AML-193 (cell line): ENCODE measurements at regions not wholly inside any gene's neighbourhood (a gene's known extent, or its start where the extent isn't known, plus 50 kb on each side); places are given as distances from the start of the nearest gene placed in this dataset.
"Not testable (repeated sequence)": the region's sequence is repeated elsewhere in the genome, so short reads cannot be mapped to it uniquely, and the experiment has no call there.

Source experiments
- DNase-seq, 2 experiments: peaks; one replicate each; lab custom pipeline; 2025; lab: John Stamatoyannopoulos, UW

- no peak for DNase-seq
Measured at GRCh38 chr2:64918220-64918886, 70.8 kb upstream of the SLC1A4 start.

DNA sequence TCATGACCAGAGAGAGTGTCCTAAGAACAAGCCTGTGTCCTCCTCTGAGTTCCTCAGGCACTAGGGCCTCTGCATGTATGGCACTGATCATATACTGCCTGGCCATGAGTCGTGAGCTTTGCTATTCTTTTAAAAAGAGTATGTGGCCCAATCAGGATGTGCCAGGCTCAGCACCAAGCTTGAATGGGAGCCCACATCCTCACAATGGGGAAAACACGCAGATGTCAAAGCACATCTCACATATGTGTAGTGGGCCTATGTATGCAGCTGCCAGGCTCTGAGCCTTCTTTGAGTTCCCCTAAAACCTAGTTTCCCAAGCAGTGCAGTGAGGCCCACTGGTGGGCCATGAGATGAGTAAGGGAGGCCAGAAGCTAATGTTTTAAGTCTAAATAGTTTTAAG is 69.9 kb upstream of the SLC1A4 start:
- DNase-seq: no peak

- DNase-seq: no peak
Measured at GRCh38 chr2:64922482-64923384, 66.5 kb upstream of the SLC1A4 start.

- DNase-seq: no peak
Measured at GRCh38 chr2:64923385-64923710, 65.9 kb upstream of the SLC1A4 start.

- no peak for DNase-seq
Measured at GRCh38 chr2:64924170-64924934, 64.8 kb upstream of the SLC1A4 start.

GRCh38 chr2:64925930-64926722 is 63.1 kb upstream of the SLC1A4 start:
- not testable (repeated sequence) for DNase-seq

GRCh38 chr2:64928813-64929212 is 60.4 kb upstream of the SLC1A4 start:
- no peak for DNase-seq

- DNase-seq: peak; percentile 38 to 45
Measured at GRCh38 chr2:64929333-64929732, 59.9 kb upstream of the SLC1A4 start.

GRCh38 chr2:64930258-64930671 is 58.9 kb upstream of the SLC1A4 start:
- no peak for DNase-seq

GRCh38 chr2:64931246-64932115 is 57.7 kb upstream of the SLC1A4 start:
- DNase-seq: no peak

DNA sequence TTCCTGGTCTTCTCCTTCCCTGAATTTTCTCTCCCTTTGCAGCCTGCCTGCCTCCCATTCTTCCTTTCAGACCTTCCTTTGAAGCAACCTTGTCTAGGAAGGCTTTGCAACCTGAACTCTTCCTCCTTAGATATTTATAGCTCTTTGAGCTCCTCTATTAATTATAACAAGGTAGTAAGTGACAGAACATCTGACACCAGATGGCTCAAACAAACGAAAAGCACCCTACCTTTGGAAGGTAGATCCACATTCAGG is 57.2 kb upstream of the SLC1A4 start:
- DNase-seq: no peak

- peak; percentile 53 to 70 for DNase-seq
Measured at GRCh38 chr2:64932371-64933216, 56.6 kb upstream of the SLC1A4 start.

GRCh38 chr2:64934530-64934929 is 54.7 kb upstream of the SLC1A4 start:
- DNase-seq: no peak

GRCh38 chr2:64936809-64937208 is 52.4 kb upstream of the SLC1A4 start:
- no peak for DNase-seq

DNA sequence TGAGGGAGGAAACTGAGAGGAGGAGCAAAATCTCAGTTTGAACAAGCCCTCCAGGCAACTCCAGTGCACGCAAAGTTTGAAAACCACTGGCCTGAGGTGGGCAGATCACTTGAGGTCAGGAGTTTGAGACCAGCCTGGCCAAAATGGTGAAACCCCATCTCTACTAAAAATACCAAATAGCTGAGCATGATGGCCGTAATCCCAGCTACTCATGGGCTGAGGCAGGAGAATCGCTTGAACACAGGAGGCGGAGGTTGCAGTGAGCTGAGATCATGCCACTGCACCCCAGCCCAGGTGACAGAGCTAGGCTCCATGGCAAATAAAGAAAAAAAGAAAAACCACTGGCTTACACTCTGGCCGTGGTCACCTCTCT is 51.9 kb upstream of the SLC1A4 start:
- not testable (repeated sequence) for DNase-seq

- DNase-seq: no peak
Measured at GRCh38 chr2:64937687-64938491, 51.3 kb upstream of the SLC1A4 start.

DNA sequence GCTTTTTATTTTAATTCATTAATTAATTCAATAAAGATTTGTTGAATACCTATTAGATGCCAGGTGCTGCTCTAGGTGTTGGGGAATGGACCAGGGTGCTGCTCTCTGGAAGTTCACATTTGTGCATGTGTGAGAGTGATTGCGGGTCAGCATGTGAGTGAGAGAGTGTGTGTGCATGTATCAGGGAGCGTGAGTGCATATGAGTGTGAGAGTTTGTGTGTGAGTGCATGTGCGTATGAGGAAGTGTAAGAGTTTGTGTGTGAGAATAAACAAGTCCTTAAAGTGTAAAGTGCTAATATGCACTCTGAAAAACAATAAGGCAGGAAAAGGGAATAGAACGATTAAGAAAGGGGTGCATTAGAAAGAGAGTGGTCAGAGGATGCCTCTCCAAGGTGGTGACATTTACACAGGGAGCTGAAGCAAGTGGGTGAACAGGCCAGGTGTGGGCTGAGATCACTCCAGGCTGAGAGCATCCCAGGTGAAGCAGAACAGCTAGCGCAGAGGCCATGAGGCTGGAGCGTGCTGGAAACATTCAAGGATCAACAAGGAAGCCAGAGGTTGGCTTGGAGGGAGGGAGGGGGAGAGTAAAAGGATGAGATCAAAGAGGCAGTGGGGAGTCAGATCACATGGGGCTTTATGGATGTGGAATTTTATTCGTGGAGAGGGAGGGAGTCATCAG is 50.5 kb upstream of the SLC1A4 start:
- no peak for DNase-seq

- no peak for DNase-seq
Measured at GRCh38 chr2:64939332-64939917, 49.8 kb upstream of the SLC1A4 start.
